ENCODE measurements at regions not wholly inside any gene's neighbourhood (a gene's known extent, or its start where the extent isn't known, plus 50 kb on each side); places are given as distances from the start of the nearest gene placed in this dataset.

DNA sequence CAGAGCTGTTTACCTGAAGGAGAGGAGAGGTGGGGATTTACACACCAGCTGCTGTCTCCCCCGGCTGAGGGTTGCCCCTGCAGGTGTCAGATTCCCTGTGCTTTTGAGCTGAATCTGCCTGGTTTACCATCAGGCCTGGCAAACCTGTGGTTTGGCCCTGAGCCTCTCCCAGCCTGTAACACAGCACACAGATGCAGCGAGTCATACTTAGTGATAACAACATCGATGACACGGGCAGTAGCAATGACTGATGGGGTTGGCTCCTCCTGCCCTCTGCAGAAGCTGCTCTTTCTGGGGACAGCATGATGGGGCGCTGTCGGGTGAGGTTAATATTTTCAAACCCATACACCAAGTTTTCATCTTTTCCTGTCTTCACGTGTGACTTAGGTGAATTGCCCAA, 380.0 kb upstream of the B3GAT1 start:
- TF ChIP-seq, protein P1, sequence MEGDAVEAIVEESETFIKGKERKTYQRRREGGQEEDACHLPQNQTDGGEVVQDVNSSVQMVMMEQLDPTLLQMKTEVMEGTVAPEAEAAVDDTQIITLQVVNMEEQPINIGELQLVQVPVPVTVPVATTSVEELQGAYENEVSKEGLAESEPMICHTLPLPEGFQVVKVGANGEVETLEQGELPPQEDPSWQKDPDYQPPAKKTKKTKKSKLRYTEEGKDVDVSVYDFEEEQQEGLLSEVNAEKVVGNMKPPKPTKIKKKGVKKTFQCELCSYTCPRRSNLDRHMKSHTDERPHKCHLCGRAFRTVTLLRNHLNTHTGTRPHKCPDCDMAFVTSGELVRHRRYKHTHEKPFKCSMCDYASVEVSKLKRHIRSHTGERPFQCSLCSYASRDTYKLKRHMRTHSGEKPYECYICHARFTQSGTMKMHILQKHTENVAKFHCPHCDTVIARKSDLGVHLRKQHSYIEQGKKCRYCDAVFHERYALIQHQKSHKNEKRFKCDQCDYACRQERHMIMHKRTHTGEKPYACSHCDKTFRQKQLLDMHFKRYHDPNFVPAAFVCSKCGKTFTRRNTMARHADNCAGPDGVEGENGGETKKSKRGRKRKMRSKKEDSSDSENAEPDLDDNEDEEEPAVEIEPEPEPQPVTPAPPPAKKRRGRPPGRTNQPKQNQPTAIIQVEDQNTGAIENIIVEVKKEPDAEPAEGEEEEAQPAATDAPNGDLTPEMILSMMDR (IDR thresholded peaks at IDR 0.05; ENCODE audit: low read depth, low read length) = no peak

DNA sequence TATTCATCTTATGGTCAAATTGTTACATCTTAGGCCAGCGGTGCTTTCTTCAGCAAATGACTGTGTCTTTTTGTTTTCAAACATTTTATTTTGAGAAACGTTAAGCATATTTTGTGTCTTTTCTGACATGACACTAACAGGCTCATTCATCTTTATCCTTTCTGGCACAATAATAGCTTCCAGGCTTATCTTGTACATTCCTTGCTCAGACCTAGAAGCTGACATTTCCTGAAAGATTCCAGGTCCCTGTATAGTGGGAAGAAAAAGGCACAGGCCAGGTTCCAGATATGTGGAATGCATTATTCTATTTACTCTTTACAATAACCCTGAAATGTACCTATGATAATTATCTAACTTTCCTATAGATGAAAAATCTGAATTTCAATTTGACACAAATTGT, 379.1 kb upstream of the B3GAT1 start:
- H3K4me3 ChIP-seq (ENCODE audit: low read depth, low read length) = no peak overlapping the region
- TF ChIP-seq, protein P1 (IDR thresholded peaks at IDR 0.05; ENCODE audit: low read depth, low read length) = no peak

More for the DNA sequence above, 380.0 kb upstream of the B3GAT1 start:
- H3K4me3 ChIP-seq (ENCODE audit: low read depth, low read length) = no peak overlapping the region

DNA sequence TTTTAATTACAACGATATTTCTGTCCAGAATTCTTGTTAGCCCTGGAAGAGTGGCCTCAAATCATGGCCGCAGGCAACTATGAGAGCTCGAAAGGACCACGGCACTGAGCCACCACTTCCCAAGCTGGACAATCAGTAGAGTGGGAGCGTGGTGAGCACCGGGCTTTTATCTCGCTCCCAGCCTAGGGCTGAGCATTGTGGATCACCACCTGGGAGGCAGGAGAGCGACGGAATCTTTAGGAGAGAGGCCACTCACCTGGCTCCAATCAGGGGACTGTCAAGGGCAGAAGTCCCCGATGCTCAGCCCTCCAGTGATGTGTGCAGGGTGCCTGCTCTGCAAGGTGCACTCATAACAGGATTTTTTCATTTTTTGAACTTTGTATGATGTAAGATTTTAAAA, 377.1 kb upstream of the B3GAT1 start:
- TF ChIP-seq, protein P1 (IDR thresholded peaks at IDR 0.05; ENCODE audit: low read depth, low read length) = no peak
- no peak overlapping the region for H3K4me3 ChIP-seq (ENCODE audit: low read depth, low read length)

DNA sequence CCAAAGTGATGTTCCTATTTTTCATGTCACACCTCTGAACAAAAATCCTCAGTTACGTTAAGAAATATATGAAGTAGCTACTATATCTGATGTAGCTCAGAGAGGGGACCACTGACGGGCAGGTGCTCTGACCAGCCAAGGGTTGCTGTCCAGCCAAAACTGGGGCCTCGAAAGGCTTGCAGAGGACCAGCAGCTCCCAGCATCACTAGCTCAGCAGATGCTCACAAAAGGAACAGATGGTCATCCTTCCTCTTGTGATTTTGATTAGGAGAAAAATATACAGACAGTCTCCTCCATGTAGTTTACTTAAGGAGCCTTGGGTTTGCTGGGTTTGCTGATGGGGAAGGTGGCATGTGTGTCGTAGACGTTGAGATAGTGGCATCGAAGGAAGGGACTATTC, 374.6 kb upstream of the B3GAT1 start:
- TF ChIP-seq, protein P1 (IDR thresholded peaks at IDR 0.05; ENCODE audit: low read depth, low read length) = no peak
- no peak overlapping the region for H3K4me3 ChIP-seq (ENCODE audit: low read depth, low read length)

DNA sequence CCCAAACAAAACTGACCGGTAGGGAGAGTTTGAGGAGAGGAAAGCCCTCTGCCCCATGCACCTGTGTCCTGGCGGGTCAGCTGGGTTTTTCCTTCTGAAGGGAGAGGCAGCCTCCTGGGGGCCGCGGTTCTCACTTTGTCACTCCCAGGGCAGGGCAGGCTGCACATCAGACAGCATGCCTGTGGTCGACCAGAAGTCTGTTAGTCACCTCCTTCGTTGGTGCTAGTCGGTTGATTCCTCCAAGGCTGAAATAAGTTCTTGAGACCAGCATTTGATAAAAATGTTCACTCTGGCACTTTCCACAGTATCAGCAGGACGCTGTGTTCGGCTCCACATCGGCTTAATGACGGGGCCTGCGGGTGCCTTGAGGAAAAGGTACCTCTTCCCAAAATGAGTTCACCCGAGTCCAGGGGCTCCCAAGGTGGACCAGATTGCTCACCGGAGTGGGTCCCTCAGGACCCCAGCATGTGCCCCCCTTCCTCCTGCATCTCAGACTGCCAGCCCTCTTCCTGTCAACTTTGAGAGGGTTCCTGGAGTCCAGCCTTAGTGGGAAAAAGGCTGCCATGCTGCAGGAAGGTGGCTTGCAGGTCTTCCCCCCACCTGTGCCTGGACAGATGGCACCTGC, 373.7 kb upstream of the B3GAT1 start:
- TF ChIP-seq, protein P1 (IDR thresholded peaks at IDR 0.05; ENCODE audit: low read depth, low read length) = no peak
- no peak overlapping the region for H3K4me3 ChIP-seq (ENCODE audit: low read depth, low read length)

DNA sequence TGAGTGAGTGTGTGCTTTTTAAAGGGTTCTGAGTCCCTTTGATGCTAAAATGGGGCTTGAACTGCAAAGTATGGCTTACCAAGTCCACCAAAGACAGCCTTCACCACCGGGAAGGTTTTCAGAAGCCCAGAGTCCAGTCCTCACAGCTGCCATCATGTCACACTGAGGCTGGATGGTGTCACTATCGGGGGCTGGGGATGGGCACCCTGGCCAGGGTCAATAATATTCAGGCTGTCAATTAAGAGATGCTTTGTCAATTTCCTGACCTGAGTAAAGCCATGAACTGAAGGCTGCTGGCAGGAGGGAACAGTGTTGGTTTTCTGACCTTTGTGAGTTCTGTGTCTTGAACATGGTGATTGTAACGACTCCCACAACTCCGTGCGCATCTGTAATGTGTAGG, 373.0 kb upstream of the B3GAT1 start:
- no peak overlapping the region for H3K4me3 ChIP-seq (ENCODE audit: low read depth, low read length)
- TF ChIP-seq, protein P1 (IDR thresholded peaks at IDR 0.05; ENCODE audit: low read depth, low read length) = no peak

DNA sequence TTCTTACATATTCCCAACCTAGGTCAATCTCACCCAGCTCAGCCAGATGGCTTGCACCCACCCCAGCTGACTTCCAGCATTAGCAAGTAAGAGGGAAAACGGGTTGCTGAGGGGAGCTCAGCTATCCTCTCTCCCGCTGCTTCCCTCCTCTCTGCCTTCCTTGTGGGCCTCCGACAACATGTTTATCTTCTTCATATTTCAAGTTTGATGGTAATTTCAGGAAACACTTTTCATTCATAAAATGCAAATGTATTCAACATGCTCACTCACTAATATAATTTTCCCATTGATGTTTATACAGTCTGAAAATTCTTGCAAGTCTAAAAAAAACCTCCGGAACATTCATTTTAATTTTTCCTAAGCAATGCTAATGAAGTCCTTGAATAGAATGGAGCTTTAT, 372.5 kb upstream of the B3GAT1 start:
- no peak overlapping the region for H3K4me3 ChIP-seq (ENCODE audit: low read depth, low read length)
- TF ChIP-seq, protein P1 (IDR thresholded peaks at IDR 0.05; ENCODE audit: low read depth, low read length) = no peak
